IMR-90 (cell line): ENCODE measurements at regions not wholly inside any gene's neighbourhood (a gene's known extent, or its start where the extent isn't known, plus 50 kb on each side); places are given as distances from the start of the nearest gene placed in this dataset.

Experiments
- ATAC-seq: fragments of 200-7000 bp; cut with Tn5 transposase; 2 replicates; pipeline ENCODE4 v1.9.1; 2020; ENCODE audit warnings: low read depth, mild to moderate bottlenecking, moderate library complexity
- BruUV-seq: library from RNA; stranded (reverse); fragments of 400-500 nt; replicated peaks from 2 replicates; lab custom pipeline; 2021; lab: Mats Ljungman, UMichigan
- CTCF ChIA-PET: fragments of 300-600 bp; formaldehyde crosslinking; extraction: SDS; loops from one replicate; lab custom pipeline; 2021; ENCODE audit warnings: antibody characterized with exemption; lab: Yijun Ruan, JAX
- POLR2A ChIA-PET: fragments of 300-600 bp; sonication (Branson Sonifier 250); formaldehyde crosslinking; loops from one replicate; lab custom pipeline; 2022; ENCODE audit warnings: antibody characterized with exemption; ENCODE audit not compliant: unreplicated experiment; lab: Charles Lee
- DNase-seq: peaks from one replicate; pipeline ENCODE4 v3.0.0; 2013
- H2AFZ ChIP-seq: replicated peaks from 2 replicates; pipeline ENCODE3; 2013; ENCODE audit warnings: low read length, mild to moderate bottlenecking; ENCODE audit not compliant: poor library complexity
- H2AK5ac ChIP-seq: 2 replicates; pipeline ENCODE4 v1.6.1; 2013; ENCODE audit warnings: low read depth, low read length, inconsistent platforms
- H2AK9ac ChIP-seq: replicated peaks from 2 replicates; pipeline ENCODE3; 2013; ENCODE audit warnings: mild to moderate bottlenecking, low read depth, low read length, moderate library complexity; ENCODE audit not compliant: poor library complexity
- H2BK120ac ChIP-seq: 2 replicates; pipeline ENCODE4 v1.6.1; 2013; ENCODE audit warnings: low read depth, low read length, inconsistent platforms
- H2BK15ac ChIP-seq: 3 replicates; pipeline ENCODE4 v1.6.1; 2013; ENCODE audit warnings: low read depth, low read length, inconsistent platforms
- H2BK20ac ChIP-seq: 2 replicates; pipeline ENCODE4 v1.6.1; 2013; ENCODE audit warnings: low read depth, mild to moderate bottlenecking, inconsistent platforms, low read length, moderate library complexity
- H2BK5ac ChIP-seq: 2 replicates; pipeline ENCODE4 v1.6.1; 2013; ENCODE audit warnings: mild to moderate bottlenecking, low read depth, low read length, inconsistent platforms; ENCODE audit not compliant: poor library complexity, severe bottlenecking
- H3K14ac ChIP-seq: replicated peaks from 2 replicates; pipeline ENCODE4 v1.6.1; 2013; ENCODE audit warnings: low read depth, low read length, inconsistent platforms
- H3K18ac ChIP-seq: 2 replicates; pipeline ENCODE4 v1.6.1; 2013; ENCODE audit warnings: low read depth, low read length, control low read depth
- H3K23ac ChIP-seq: 2 replicates; pipeline ENCODE4 v1.6.1; 2013; ENCODE audit warnings: low read depth, low read length, inconsistent platforms
- H3K27ac ChIP-seq: 2 replicates; pipeline ENCODE4 v1.5.1; 2013; ENCODE audit warnings: mild to moderate bottlenecking, control low read depth, low read length; ENCODE audit not compliant: insufficient read depth
- H3K27me3 ChIP-seq: 2 replicates; pipeline ENCODE4 v1.6.1; 2013; ENCODE audit warnings: low read length; ENCODE audit not compliant: control insufficient read depth, insufficient read depth
- H3K36me3 ChIP-seq: 2 replicates; pipeline ENCODE4 v1.6.1; 2013; ENCODE audit warnings: low read length, mixed read lengths; ENCODE audit not compliant: control insufficient read depth, insufficient read depth
- H3K4ac ChIP-seq: 2 replicates; pipeline ENCODE4 v1.6.1; 2013; ENCODE audit warnings: low read depth, low read length, inconsistent platforms
- H3K4me1 ChIP-seq: 2 replicates; pipeline ENCODE4 v1.6.1; 2013; ENCODE audit warnings: low read length, mixed read lengths; ENCODE audit not compliant: control insufficient read depth, insufficient read depth
- H3K4me2 ChIP-seq: 2 replicates; pipeline ENCODE4 v1.6.1; 2013; ENCODE audit warnings: low read depth, mild to moderate bottlenecking, control low read depth, low read length, moderate library complexity
- H3K4me3 ChIP-seq: 2 replicates; pipeline ENCODE4 v1.5.1; 2013; ENCODE audit warnings: low read depth, mild to moderate bottlenecking, control low read depth, low read length, moderate library complexity; ENCODE audit not compliant: insufficient read depth
- H3K56ac ChIP-seq: 2 replicates; pipeline ENCODE4 v1.6.1; 2013; ENCODE audit warnings: low read length, inconsistent platforms; ENCODE audit not compliant: insufficient read depth; ENCODE audit errors: extremely low read depth
- H3K79me1 ChIP-seq, 2 experiments: 2 replicates each; pipeline ENCODE4 v1.6.1; 2013; ENCODE audit warnings: low read length in 2 of 2, inconsistent platforms in 1 of 2, low read depth in 1 of 2
- H3K9ac ChIP-seq: 2 replicates; pipeline ENCODE4 v1.6.1; 2013; ENCODE audit warnings: low read depth, low read length, control low read depth
- H3K9me1 ChIP-seq: 2 replicates; pipeline ENCODE4 v1.6.1; 2013; ENCODE audit warnings: low read length, inconsistent platforms; ENCODE audit not compliant: insufficient read depth
- H3K9me3 ChIP-seq: 2 replicates; pipeline ENCODE4 v1.6.1; 2013; ENCODE audit warnings: low read length; ENCODE audit not compliant: control insufficient read depth, insufficient read depth
- H4K20me1 ChIP-seq: 2 replicates; pipeline ENCODE4 v1.6.1; 2013; ENCODE audit warnings: low read length, inconsistent platforms; ENCODE audit not compliant: insufficient read depth
- H4K5ac ChIP-seq: 2 replicates; pipeline ENCODE4 v1.6.1; 2013; ENCODE audit warnings: mild to moderate bottlenecking, low read depth, low read length, control low read depth
- H4K8ac ChIP-seq, 2 experiments: 2 replicates each; pipeline ENCODE4 v1.6.1; 2013; ENCODE audit warnings: low read depth in 2 of 2, low read length in 2 of 2, control low read depth in 1 of 2, inconsistent platforms in 1 of 2
- H4K91ac ChIP-seq: 2 replicates; pipeline ENCODE4 v1.6.1; 2013; ENCODE audit warnings: low read depth, low read length, inconsistent platforms; ENCODE audit not compliant: insufficient read depth
- BHLHE40 ChIP-seq: fragments of 150-350 bp; IDR thresholded peaks from 2 replicates; pipeline ENCODE4 v1.6.1; 2016; ENCODE audit warnings: mild to moderate bottlenecking, low read depth, low read length
- CEBPB ChIP-seq: IDR thresholded peaks from 2 replicates; pipeline ENCODE4 v1.6.1; 2012; ENCODE audit warnings: low read depth, low read length, improper control_type of control experiment
- CHD1 ChIP-seq: IDR thresholded peaks from 2 replicates; pipeline ENCODE4 v1.6.1; 2012; ENCODE audit warnings: low read depth, low read length, improper control_type of control experiment
- FOS ChIP-seq: fragments of 150-350 bp; IDR thresholded peaks from 2 replicates; pipeline ENCODE4 v1.6.1; 2016; ENCODE audit warnings: low read depth, low read length
- MAFK ChIP-seq: IDR thresholded peaks from 2 replicates; pipeline ENCODE4 v1.6.1; 2012; ENCODE audit warnings: low read depth, low read length, improper control_type of control experiment
- MAZ ChIP-seq: IDR thresholded peaks from 2 replicates; pipeline ENCODE4 v1.6.1; 2012; ENCODE audit warnings: low read depth, mild to moderate bottlenecking, low read length, improper control_type of control experiment, moderate library complexity, borderline replicate concordance
- MXI1 ChIP-seq: IDR thresholded peaks from 2 replicates; pipeline ENCODE4 v1.6.1; 2012; ENCODE audit warnings: low read depth, mild to moderate bottlenecking, low read length, moderate library complexity, borderline replicate concordance
- NFE2L2 ChIP-seq: fragments of 150-350 bp; IDR thresholded peaks from 2 replicates; pipeline ENCODE4 v1.6.1; 2016; ENCODE audit warnings: low read depth, mild to moderate bottlenecking, low read length
- POLR2A ChIP-seq: IDR thresholded peaks from 2 replicates; pipeline ENCODE4 v1.6.1; 2012; ENCODE audit warnings: mild to moderate bottlenecking, low read depth, low read length
- RAD21 ChIP-seq: IDR thresholded peaks from 2 replicates; pipeline ENCODE4 v1.6.1; 2012; ENCODE audit warnings: low read length, improper control_type of control experiment
- RCOR1 ChIP-seq: IDR thresholded peaks from 2 replicates; pipeline ENCODE4 v1.6.1; 2012; ENCODE audit warnings: mild to moderate bottlenecking, low read length, improper control_type of control experiment; ENCODE audit not compliant: insufficient replicate concordance
- RFX5 ChIP-seq: IDR thresholded peaks from 2 replicates; pipeline ENCODE4 v1.8.0; 2012; ENCODE audit warnings: low read depth, mild to moderate bottlenecking, low read length, moderate library complexity
- SMC3 ChIP-seq: fragments of 150-350 bp; IDR thresholded peaks from 2 replicates; pipeline ENCODE4 v1.6.1; 2016; ENCODE audit warnings: low read depth, mild to moderate bottlenecking, antibody characterized with exemption, low read length, moderate library complexity
- WGBS, 2 experiments: methylation state at CpG; one replicate each; pipeline versions ENCODE4 v1.1.5 to v1.1.7; 2013; ENCODE audit warnings: missing lambda C conversion rate in 2 of 2; ENCODE audit not compliant: insufficient read length in 1 of 2; ENCODE audit errors: extremely low coverage in 2 of 2; 5-methylcytosine and 5-hydroxymethylcytosine counted together
- dilution Hi-C: fragments of 300-500 bp; cut with HindIII; formaldehyde crosslinking; loops from one replicate; pipeline ENCODE4 v1.14.3; 2018; ENCODE audit warnings: low sequenced_read_pairs; ENCODE audit not compliant: unreplicated experiment
- in situ Hi-C: fragments of 300-500 bp; cut with MboI; formaldehyde crosslinking; loops from 3 replicates; pipeline ENCODE4 v1.14.3; 2019; ENCODE audit warnings: low sequenced_read_pairs, inconsistent platforms, mixed read lengths
- intact Hi-C: fragments of 100-400 bp; cut with micrococcal nuclease; formaldehyde crosslinking; loops from 2 replicates; pipeline ENCODE4 v1.10.0; 2022
- TF ChIP-seq, protein P1 (sequence below): conservative IDR thresholded peaks from 2 replicates; pipeline ENCODE4 v1.5.1; 2012; ENCODE audit warnings: mild to moderate bottlenecking, low read depth, low read length, improper control_type of control experiment
- TF ChIP-seq, protein P2 (sequence below): fragments of 150-350 bp; IDR thresholded peaks from 2 replicates; pipeline ENCODE4 v1.6.1; 2017; ENCODE audit warnings: mild to moderate bottlenecking, antibody characterized with exemption, low read length, low read depth
- TF ChIP-seq, protein P3 (sequence below): fragments of 150-350 bp; IDR thresholded peaks from 2 replicates; pipeline ENCODE4 v1.6.1; 2016; ENCODE audit warnings: low read depth, mild to moderate bottlenecking, low read length, moderate library complexity, borderline replicate concordance

DNA sequence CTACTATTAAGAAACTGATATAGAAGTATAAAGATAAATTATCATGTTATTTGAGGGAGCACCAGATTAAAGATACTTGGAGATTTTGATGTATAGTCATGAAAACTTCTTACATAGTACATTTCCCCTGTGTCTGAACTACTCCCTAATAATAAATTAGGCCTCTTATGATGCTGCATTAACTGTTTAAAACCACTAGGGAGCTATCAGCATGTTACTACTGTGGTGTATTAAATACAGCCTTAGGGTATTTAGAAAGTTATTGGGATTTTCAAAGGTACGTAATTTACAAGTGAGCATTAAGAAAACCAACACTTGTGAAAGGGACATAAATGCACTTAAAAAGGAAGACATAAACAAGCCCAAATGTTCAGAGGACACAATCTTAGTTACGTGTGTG lies 714.0 kb downstream of the EPHA4 start:
- POLR2A ChIA-PET = no interaction called here
- no TSS peak for BruUV-seq

More for the DNA sequence above, 714.0 kb downstream of the EPHA4 start:
- CTCF ChIA-PET = interaction anchor here (0.6 kb wide), 1 partner anchor 169 kb away, joined by 3 read pairs; no protein-coding TSS in a partner anchor
- H3K14ac ChIP-seq = no peak overlapping the region
- no peak overlapping the region for H2AK9ac ChIP-seq
- H3K4me2 ChIP-seq = no peak overlapping the region
- no peaks in the 10 kb centered on the region for H4K20me1 ChIP-seq
- H3K27ac ChIP-seq = no peak overlapping the region
- no peak overlapping the region for H3K56ac ChIP-seq
- H3K9ac ChIP-seq = no peak overlapping the region
- no peak for ATAC-seq
- no peak overlapping the region for H4K8ac ChIP-seq
- in situ Hi-C loops = no loop called here
- H3K4ac ChIP-seq = no peak overlapping the region
- dilution Hi-C loops = no loop called here
- H2BK120ac ChIP-seq = no peak overlapping the region
- H3K9me3 ChIP-seq = no peaks in the 10 kb centered on the region
- H3K36me3 ChIP-seq = no peaks in the 10 kb centered on the region
- no peak overlapping the region for H4K5ac ChIP-seq
- H3K9me1 ChIP-seq = no peaks in the 10 kb centered on the region
- no peak overlapping the region for H3K23ac ChIP-seq
- TF ChIP-seq, protein P1, sequence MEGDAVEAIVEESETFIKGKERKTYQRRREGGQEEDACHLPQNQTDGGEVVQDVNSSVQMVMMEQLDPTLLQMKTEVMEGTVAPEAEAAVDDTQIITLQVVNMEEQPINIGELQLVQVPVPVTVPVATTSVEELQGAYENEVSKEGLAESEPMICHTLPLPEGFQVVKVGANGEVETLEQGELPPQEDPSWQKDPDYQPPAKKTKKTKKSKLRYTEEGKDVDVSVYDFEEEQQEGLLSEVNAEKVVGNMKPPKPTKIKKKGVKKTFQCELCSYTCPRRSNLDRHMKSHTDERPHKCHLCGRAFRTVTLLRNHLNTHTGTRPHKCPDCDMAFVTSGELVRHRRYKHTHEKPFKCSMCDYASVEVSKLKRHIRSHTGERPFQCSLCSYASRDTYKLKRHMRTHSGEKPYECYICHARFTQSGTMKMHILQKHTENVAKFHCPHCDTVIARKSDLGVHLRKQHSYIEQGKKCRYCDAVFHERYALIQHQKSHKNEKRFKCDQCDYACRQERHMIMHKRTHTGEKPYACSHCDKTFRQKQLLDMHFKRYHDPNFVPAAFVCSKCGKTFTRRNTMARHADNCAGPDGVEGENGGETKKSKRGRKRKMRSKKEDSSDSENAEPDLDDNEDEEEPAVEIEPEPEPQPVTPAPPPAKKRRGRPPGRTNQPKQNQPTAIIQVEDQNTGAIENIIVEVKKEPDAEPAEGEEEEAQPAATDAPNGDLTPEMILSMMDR = no peak
- TF ChIP-seq FOS (no peak), POLR2A (no peak), MXI1 (no peak), RCOR1 (no peak), NFE2L2 (no peak), CHD1 (no peak), BHLHE40 (no peak), MAZ (no peak), CEBPB (no peak), RAD21 (no peak), SMC3 (no peak), MAFK (no peak), RFX5 (no peak)
- TF ChIP-seq, protein P2, sequence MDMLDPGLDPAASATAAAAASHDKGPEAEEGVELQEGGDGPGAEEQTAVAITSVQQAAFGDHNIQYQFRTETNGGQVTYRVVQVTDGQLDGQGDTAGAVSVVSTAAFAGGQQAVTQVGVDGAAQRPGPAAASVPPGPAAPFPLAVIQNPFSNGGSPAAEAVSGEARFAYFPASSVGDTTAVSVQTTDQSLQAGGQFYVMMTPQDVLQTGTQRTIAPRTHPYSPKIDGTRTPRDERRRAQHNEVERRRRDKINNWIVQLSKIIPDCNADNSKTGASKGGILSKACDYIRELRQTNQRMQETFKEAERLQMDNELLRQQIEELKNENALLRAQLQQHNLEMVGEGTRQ = no peak
- TF ChIP-seq, protein P3, sequence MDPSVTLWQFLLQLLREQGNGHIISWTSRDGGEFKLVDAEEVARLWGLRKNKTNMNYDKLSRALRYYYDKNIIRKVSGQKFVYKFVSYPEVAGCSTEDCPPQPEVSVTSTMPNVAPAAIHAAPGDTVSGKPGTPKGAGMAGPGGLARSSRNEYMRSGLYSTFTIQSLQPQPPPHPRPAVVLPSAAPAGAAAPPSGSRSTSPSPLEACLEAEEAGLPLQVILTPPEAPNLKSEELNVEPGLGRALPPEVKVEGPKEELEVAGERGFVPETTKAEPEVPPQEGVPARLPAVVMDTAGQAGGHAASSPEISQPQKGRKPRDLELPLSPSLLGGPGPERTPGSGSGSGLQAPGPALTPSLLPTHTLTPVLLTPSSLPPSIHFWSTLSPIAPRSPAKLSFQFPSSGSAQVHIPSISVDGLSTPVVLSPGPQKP = no peak
- no peaks in the 10 kb centered on the region for H3K79me1 ChIP-seq
- H2BK20ac ChIP-seq = no peak overlapping the region
- no peaks in the 10 kb centered on the region for H3K27me3 ChIP-seq
- no CpG with 5 or more reads among the region's 2 CpGs for WGBS, 2 experiments
- H2BK15ac ChIP-seq = no peak overlapping the region
- H2AK5ac ChIP-seq = no peak overlapping the region
- DNase-seq = no peak
- no peak overlapping the region for H3K4me3 ChIP-seq
- H4K91ac ChIP-seq = no peak overlapping the region
- no peak overlapping the region for H3K18ac ChIP-seq
- intact Hi-C loops = no loop called here
- 0 out of 2 replicates have a peak, but pooled peaks cover 2% of the 10 kb centered on the region for H3K4me1 ChIP-seq
- H2BK5ac ChIP-seq = no peak overlapping the region
- H2AFZ ChIP-seq = no peak overlapping the region
